ENCODE measurements at regions not wholly inside any gene's neighbourhood (a gene's known extent, or its start where the extent isn't known, plus 50 kb on each side); places are given as distances from the start of the nearest gene placed in this dataset.

DNA sequence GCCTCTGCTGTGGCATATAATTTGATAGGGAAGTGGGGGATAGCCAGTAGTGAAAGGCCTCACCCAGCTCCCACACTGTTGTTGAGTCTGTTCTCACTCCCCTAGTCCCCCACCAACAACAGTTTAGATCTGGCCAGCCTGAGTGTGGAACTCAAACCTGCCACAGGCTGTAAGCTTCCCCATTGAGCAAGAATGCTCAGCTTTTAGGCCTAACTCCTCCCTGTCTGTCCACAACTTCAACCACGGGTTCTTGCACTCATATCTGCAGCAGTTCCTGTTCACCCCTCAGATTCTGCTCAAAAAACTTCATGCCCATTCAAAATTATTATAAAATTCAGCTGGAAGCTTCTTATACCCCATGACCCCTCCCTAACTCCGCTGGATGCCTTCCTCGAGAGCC is 975.1 kb downstream of the NSUN3 start:
- DNase-seq = no peak

GRCh38 chr3:95044101-95044500 is 981.2 kb downstream of the NSUN3 start:
- DNase-seq = no peak

DNA sequence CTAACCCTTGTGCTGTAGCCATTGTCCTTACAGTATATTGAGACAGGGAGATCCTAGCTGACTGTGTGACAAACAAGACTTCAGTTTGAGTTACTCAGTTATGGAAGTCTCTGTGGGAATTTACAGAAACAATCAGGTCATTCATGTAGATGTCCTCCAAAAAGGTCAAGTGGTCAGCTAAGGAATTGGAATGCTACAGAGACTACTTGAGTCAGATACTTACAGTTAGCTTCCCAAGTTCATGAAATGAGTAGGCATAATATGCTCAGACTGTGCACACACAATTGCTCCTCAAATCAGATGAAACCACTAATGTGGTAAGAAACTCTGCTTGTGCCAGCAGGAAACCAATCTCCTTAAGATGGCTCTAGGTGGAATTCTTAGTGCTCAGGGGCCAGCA is 985.7 kb downstream of the NSUN3 start:
- DNase-seq = no peak

DNA sequence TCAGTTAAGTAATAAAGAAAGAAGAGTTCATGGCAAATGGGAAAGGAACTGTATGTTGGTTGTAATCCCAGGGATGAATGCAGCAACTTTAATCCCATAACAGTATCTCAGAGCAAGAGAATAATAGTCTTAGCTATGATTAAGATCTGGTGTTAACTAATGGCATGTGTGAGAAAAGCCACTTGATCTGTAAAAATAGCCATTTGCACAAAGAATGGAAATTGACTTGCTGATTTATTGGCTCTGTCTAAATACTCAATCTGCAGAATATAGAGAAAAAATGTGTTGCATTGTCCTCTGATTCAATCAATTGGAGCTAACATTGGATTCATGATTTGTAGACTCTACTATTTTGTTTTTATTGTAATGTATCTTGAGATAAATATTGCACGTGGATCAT is 987.0 kb downstream of the NSUN3 start:
- DNase-seq = peak; percentile 64

- no peak for DNase-seq
These were observed 992.4 kb downstream of the NSUN3 start for GRCh38 chr3:95055288-95055687.

GRCh38 chr3:95082191-95082590 is 1019.3 kb downstream of the NSUN3 start:
- no peak for DNase-seq

DNA sequence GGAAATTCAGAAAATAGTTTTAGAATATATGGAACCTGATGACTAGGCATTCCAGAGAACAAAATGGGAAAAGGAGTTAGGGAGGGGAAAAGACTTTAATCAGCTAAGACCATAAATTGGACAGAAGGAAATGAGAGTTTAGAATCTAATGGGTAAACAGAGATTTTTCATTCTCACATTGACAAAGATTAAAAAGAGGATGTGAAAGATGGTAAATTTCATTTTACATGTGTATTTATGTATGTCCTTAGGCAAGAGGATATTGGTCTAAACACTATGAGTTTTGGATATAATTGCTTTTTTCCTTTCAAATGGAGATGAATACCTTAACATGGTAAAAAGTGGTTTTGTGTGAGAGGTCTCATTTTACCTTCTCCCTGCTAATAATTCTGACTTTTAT is 1021.9 kb downstream of the NSUN3 start:
- no peak for DNase-seq

DNA sequence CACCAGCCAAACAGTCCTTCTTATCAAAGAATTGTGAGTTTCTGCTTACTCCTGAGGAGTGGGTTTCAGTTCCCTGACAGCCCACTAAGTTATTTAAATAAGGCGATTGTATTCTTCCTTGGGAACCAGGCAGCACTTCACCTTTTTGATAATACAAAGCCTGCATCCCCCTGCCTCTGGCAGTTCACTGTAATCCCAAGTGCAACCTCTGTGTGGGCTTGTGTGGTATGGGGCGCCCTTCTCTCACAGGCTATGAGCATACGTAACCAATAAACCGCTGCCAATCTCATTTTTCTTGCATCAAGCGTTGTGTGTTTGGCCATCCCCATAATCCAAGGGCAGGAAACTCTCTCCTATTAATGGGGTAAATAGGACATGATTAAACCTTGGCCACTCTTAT is 1025.6 kb downstream of the NSUN3 start:
- DNase-seq = no peak

GRCh38 chr3:95097493-95097892 is 1034.6 kb downstream of the NSUN3 start:
- peak; percentile 44 for DNase-seq

- DNase-seq = no peak
These were observed 1058.1 kb downstream of the NSUN3 start for GRCh38 chr3:95120921-95121320.

DNA sequence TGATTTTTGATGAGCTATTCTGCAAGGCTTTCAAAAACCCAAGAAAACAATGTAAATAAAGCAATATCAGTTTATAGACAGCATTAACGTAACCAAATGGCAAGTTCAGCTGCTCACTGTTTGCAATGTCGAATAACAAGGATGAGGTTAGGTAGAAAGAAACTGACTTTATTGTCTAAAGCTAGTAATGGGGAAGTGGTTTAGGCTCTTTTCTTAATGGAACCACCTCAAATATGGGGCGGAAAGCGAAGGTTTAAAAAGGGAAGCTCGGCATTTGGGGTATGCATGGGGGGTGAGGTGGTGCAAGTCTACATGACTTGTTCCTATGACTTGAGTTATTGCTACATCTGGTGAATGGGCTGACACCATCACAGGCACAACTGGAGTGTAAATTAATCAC is 1060.2 kb downstream of the NSUN3 start:
- no peak for DNase-seq

GRCh38 chr3:95134693-95135413 is 1072.0 kb downstream of the NSUN3 start:
- no peak for DNase-seq

DNA sequence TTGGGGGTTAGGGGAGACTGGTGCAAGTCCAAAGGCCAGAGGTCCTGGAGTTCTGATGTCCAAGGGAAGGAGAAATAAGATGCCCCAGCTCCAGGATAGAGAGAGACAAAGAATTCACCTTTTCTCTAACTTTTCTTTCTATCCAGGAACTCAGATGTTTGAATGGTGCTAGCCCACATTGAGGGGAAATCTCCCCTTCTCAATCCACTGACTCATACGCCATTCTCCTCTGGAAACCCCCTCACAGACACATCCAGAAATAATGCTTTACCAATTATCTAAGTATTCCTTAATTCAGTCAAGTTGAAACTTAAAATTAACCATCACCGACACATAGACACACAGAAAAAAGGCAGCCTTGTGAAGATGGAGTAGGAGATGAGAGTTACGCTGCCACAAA is 1085.2 kb downstream of the NSUN3 start:
- no peak for DNase-seq

GRCh38 chr3:95151590-95151989 is 1088.7 kb downstream of the NSUN3 start:
- DNase-seq = no peak

DNA sequence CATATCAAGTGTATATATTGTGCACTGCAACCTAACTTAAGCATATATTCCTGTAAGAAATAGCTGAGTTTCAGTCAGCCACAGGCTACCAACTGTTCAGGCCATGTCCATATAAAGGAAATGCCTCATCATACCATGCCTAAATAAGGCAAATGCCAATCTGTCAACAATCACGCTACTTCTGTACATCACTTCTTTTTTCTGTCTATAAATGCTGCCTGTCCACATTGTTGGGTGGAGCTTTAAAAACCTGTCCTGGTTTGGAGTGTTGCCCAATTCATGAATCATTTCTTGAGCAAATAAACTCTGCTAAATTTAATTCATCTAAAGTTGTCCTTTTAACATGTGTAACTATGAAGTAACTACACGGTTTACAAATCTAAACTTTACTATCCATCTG is 1091.9 kb downstream of the NSUN3 start:
- DNase-seq = peak; percentile 14

DNA sequence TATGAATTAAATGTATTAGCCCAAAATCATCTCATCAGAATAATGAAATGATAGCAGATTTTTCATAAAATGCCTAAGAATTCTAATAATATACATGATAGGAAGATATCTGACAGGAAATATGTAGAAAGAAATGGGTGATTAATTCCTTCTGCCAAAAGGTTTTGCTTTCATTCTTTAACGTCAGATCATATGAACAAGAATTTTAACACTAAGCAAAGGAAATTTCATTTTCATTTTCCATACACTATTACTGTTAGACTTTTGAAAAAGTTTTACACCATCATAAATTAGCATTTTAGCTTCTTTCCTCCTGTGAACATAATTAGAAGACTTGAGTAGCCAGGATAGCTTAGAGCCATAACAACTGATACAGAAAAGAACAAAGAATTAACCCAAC is 1099.9 kb downstream of the NSUN3 start:
- DNase-seq = no peak

DNA sequence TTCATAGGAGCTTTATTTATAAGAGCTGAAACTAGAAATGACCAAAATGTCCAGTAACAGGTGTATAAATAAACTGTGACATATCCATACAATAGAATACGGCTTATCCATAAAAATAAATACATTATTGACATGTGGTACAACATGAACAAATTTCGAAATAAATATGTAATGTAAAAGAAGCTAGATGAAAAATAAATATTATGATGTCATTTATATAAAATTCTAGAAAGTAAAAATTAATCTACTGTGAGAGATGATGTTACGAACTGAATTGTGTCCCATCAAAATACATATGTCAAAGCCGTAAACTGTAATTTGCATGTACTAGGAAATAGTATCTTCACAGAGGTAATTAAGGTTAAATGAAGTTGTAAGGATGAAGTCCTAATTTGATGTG is 1104.9 kb downstream of the NSUN3 start:
- no peak for DNase-seq

DNA sequence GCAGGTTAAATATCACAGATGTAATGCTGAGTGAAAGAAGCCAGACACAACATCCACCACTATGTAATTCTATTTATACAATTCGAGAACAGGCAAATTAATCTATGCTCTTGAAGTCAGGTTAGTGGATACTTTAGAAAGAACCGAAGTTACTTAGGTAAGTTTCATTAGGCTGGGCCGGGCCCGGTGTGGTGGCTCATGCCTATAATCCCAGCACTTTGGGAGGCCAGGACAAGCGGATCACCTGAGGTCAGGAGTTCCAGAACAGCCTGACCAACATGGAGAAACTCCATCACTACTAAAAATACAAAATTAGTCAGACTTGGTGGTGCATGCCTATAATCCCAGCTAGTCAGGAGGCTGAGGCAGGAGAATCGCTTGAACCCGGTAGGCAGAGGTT is 1105.7 kb downstream of the NSUN3 start:
- DNase-seq = no peak

DNA sequence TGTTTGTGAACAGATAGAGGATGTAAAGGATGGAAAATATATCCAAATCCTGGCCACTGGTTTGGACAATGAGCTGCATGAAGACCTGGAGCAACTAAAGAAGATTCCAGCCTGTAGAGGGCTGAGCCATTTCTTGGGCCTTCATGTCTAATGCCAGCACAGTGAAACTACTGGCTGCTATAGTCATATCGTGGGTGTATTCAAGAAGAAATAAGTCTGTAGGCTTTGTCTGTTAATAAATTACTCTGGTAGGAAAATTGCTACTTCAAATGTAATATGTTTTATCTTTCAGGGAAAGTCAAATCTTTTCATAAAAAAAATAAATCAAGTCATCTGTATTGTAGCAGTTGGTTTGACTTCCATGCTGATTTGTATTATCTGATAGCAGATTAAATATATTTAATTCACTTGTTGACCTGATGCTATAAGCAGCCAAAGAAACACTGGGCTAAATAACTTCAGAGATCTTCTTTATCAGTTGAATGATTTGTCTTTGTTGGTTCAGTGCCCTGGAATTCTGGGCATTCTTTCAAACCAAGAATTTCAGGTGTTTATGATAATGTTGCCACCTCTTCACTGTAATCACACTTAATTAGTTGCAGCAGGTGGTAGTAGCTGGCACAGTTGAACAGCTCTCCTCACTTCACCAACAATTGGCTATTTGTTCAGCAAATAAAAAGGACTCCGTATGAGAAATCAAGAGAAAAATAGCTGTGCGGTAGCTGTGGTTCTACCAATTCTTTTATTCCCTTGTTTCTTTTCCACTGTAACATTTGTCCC is 1109.5 kb downstream of the NSUN3 start:
- DNase-seq = no peak

DNA sequence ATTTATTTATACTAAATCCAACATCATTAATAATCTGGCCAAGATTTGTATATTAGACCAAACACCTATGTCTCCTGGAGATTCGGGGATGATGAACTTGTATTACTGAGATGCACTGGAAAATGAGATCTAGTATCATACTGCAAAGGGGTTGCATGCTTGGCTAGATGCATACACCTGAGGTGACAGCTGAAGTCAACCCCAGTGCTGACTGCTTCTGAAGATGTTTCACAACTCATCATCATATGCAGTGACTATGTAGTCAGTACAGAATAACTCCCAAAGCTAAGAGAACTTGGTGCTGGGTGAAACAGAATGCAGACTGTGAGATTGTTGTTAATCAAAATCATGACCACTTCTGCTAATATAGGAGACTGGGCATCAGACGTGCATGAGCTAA is 1114.2 kb downstream of the NSUN3 start:
- DNase-seq = no peak

GRCh38 chr3:95184038-95184437 is 1121.2 kb downstream of the NSUN3 start:
- DNase-seq = no peak

DNA sequence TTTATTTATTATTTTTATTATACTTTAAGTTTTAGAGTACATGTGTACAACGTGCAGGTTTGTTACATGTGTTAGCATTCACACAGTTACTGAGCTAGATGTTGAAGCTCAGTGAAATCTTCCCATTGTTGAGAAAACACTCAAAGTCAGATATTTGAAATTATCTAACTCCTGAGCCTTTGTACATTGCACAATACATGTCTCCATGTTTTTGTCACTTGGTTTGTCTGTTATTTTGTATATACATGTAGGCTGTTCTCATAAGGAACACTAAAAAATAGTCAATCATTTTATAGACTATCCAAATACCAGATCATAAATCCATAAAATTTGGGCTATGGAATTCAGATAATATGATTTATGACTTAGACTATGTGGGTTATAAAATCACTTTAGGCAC is 1126.5 kb downstream of the NSUN3 start:
- DNase-seq = no peak

GRCh38 chr3:95197661-95198060 is 1134.8 kb downstream of the NSUN3 start:
- DNase-seq = peak; percentile 67

DNA sequence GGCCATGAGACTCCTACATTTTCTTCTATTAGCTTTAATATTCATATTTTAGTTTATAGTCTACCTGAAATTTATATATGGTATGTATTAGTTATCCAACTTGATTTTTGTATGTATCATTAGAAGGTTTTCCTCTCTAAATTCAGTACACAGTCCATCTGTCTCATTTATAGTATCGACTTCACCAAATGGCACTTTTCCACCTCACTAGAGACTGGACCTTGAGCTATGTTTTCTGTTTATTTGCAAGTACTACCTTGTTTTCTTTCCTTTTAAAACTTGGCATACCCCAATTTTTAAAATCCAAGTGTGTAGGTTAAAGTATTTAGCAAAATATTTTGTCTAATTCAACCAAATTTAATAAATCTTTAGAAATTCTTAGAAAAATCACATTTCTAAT is 1137.5 kb downstream of the NSUN3 start:
- DNase-seq = no peak

DNA sequence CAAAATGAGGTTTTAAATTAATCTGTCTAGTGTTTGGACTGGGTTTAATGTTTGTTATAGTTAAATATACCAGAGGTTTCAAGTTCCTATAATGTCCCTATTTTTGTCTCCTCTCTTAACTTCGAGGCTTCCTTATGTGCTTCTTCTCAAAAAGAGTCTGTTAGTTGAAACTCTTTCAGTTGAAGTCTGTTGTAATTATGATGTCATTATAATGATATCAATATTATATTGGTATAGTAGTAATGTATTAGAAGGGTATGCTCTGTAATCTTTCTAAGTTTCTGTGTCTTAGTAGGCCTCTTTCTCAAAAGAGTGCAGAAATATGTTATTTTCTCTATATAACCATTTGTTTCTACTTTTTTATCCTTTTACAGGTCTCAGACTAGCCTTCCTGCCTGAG is 1148.0 kb downstream of the NSUN3 start:
- no peak for DNase-seq

All from NCI-H82 (cell line).